ENCODE measurements at regions not wholly inside any gene's neighbourhood (a gene's known extent, or its start where the extent isn't known, plus 50 kb on each side); places are given as distances from the start of the nearest gene placed in this dataset.

- DNase-seq = no peak
Measured at GRCh38 chr3:34200576-34200975, 402.1 kb downstream of the PDCD6IP start.

- DNase-seq = no peak
Measured at GRCh38 chr3:34202975-34203374, 404.5 kb downstream of the PDCD6IP start.

- DNase-seq = no peak
Measured at GRCh38 chr3:34203386-34203785, 405.0 kb downstream of the PDCD6IP start.

GRCh38 chr3:34207002-34207401 is 408.6 kb downstream of the PDCD6IP start:
- DNase-seq = no peak

- no peak for DNase-seq
Measured at GRCh38 chr3:34207806-34208205, 409.4 kb downstream of the PDCD6IP start.

- no peak for DNase-seq
Measured at GRCh38 chr3:34212175-34212574, 413.7 kb downstream of the PDCD6IP start.

- no peak for DNase-seq
Measured at GRCh38 chr3:34212656-34213055, 414.2 kb downstream of the PDCD6IP start.

GRCh38 chr3:34213478-34213877 is 415.0 kb downstream of the PDCD6IP start:
- DNase-seq = no peak

GRCh38 chr3:34216711-34217335 is 418.4 kb downstream of the PDCD6IP start:
- no peak for DNase-seq

GRCh38 chr3:34218706-34219385 is 420.4 kb downstream of the PDCD6IP start:
- no peak for DNase-seq

- no peak for DNase-seq
Measured at GRCh38 chr3:34219556-34219955, 421.1 kb downstream of the PDCD6IP start.

- DNase-seq = no peak
Measured at GRCh38 chr3:34225821-34226366, 427.5 kb downstream of the PDCD6IP start.

GRCh38 chr3:34229876-34230275 is 431.4 kb downstream of the PDCD6IP start:
- DNase-seq = no peak

- no peak for DNase-seq
Measured at GRCh38 chr3:34235096-34235495, 436.7 kb downstream of the PDCD6IP start.

- DNase-seq = no peak
Measured at GRCh38 chr3:34237946-34238345, 439.5 kb downstream of the PDCD6IP start.

GRCh38 chr3:34238407-34238806 is 440.0 kb downstream of the PDCD6IP start:
- no peak for DNase-seq

- DNase-seq = no peak
Measured at GRCh38 chr3:34239287-34239686, 440.9 kb downstream of the PDCD6IP start.

GRCh38 chr3:34239875-34240274 is 441.4 kb downstream of the PDCD6IP start:
- no peak for DNase-seq

- no peak for DNase-seq
Measured at GRCh38 chr3:34247401-34247800, 449.0 kb downstream of the PDCD6IP start.

- DNase-seq = no peak
Measured at GRCh38 chr3:34248352-34248751, 449.9 kb downstream of the PDCD6IP start.

- no peak for DNase-seq
Measured at GRCh38 chr3:34254285-34254684, 455.9 kb downstream of the PDCD6IP start.

GRCh38 chr3:34256021-34256420 is 457.6 kb downstream of the PDCD6IP start:
- DNase-seq = no peak

- DNase-seq = no peak
Measured at GRCh38 chr3:34256791-34257190, 458.4 kb downstream of the PDCD6IP start.

- DNase-seq = no peak
Measured at GRCh38 chr3:34258271-34258998, 460.0 kb downstream of the PDCD6IP start.
